ENCODE measurements at regions not wholly inside any gene's neighbourhood (a gene's known extent, or its start where the extent isn't known, plus 50 kb on each side); places are given as distances from the start of the nearest gene placed in this dataset.

DNA sequence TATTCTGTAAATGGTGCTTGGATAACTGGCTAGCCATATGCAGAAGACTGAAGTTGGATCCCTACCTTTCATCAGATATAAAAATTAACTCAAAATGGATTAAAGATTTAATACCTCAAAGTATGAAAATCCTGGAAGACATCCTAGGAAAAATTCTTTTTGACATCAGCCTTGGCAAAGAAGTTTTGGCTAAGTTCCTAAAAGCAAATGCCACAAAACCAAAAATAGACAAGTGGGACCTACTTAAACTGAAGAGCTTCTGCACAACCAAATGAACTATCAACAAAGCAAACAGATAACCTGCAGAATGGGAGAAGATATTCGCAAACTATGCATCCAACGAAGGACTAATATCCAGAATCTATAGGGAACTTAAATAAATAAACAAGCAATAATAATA is 60.3 kb upstream of the RIPPLY2 start:
- ChIA-PET CTCF (no interaction called here), POLR2A (no interaction called here)

GRCh38 chr6:83781506-83781905 is 71.7 kb upstream of the RIPPLY2 start:
- ChIA-PET CTCF (no interaction called here), POLR2A (no interaction called here)

- ChIA-PET POLR2A (no interaction called here), CTCF (no interaction called here)
Observed at GRCh38 chr6:83770910-83771309, 62.0 kb upstream of the SNAP91 start.

GRCh38 chr6:83769413-83769812 is 60.5 kb upstream of the SNAP91 start:
- ChIA-PET CTCF (interaction anchor here (0.6 kb wide), 1 partner anchor 114 kb away, joined by 4 read pairs; no protein-coding TSS in a partner anchor), POLR2A (no interaction called here)

DNA sequence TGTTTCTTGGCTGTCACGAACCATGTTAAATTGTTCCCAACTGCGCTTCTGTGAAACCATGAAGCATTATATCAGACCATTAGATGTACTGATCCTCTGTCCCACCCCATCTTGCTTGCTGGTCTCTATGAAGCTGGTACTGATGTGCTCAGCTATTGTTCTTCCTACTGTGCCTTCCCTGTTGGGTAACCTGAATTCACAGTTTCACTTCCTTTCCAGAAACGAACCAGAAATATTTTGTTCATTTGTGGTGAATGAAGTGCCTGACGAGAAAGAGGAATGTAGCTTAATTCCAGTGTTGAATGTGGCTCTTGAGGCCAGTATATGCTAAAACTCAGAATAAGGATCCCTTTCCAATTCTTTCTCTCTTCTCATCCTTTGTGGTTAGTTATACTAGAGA is 58.1 kb upstream of the SNAP91 start:
- CTCF ChIA-PET: interaction anchor here (0.6 kb wide), 1 partner anchor 301 kb away, joined by 3 read pairs; no protein-coding TSS in a partner anchor
- POLR2A ChIA-PET: no interaction called here
